Skin epidermis (tissue), 12 donors: ENCODE measurements at regions not wholly inside any gene's neighbourhood (a gene's known extent, or its start where the extent isn't known, plus 50 kb on each side); places are given as distances from the start of the nearest gene placed in this dataset.

Experiments
- H3K27ac ChIP-seq, 21 experiments: fragments of 200-600 bp; sonication (generic) in 11 of 21; one replicate each; pipeline ENCODE4 v1.5.0; 2020; ENCODE audit warnings: mild to moderate bottlenecking in 3 of 21, inconsistent platforms in 2 of 21, moderate library complexity in 2 of 21
- H3K4me3 ChIP-seq, 7 experiments: fragments of 200-600 bp; sonication (generic) in 2 of 7; one replicate each; pipeline ENCODE4 v1.5.0; 2020; ENCODE audit warnings: inconsistent platforms in 2 of 7, mild to moderate bottlenecking in 2 of 7, moderate library complexity in 1 of 7

GRCh38 chr2:14684516-14684915 lies 52.0 kb downstream of the LRATD1 start:
- Histone ChIP-seq H3K4me3 (no peak overlapping the region), H3K27ac (no peak overlapping the region)

- H3K27ac ChIP-seq, result no peak overlapping the region
Observed at GRCh38 chr2:14690926-14691325, 58.4 kb downstream of the LRATD1 start.

GRCh38 chr2:14693874-14694273 lies 61.4 kb downstream of the LRATD1 start:
- Histone ChIP-seq H3K27ac (no peak overlapping the region), H3K4me3 (no peak overlapping the region)

More at GRCh38 chr2:14690926-14691325, 58.4 kb downstream of the LRATD1 start:
- H3K4me3 ChIP-seq, result no peak overlapping the region

- no peak overlapping the region for H3K27ac ChIP-seq
- no peak overlapping the region for H3K4me3 ChIP-seq
Observed at GRCh38 chr2:14700753-14701152, 68.2 kb downstream of the LRATD1 start.

GRCh38 chr2:14702258-14702657 lies 69.7 kb downstream of the LRATD1 start:
- Histone ChIP-seq H3K4me3 (no peak overlapping the region), H3K27ac (no peak overlapping the region)

- Histone ChIP-seq H3K27ac (no peak overlapping the region), H3K4me3 (no peak overlapping the region)
Observed at GRCh38 chr2:14706201-14706600, 73.7 kb downstream of the LRATD1 start.

- Histone ChIP-seq H3K4me3 (no peak overlapping the region), H3K27ac (no peak overlapping the region)
Observed at GRCh38 chr2:14712111-14712510, 79.6 kb downstream of the LRATD1 start.

GRCh38 chr2:14713248-14713647 lies 80.7 kb downstream of the LRATD1 start:
- Histone ChIP-seq H3K27ac (no peak overlapping the region), H3K4me3 (no peak overlapping the region)

GRCh38 chr2:14715600-14715999 lies 83.1 kb downstream of the LRATD1 start:
- Histone ChIP-seq H3K4me3 (no peak overlapping the region), H3K27ac (no peak overlapping the region)

- Histone ChIP-seq H3K27ac (no peak overlapping the region), H3K4me3 (no peak overlapping the region)
Observed at GRCh38 chr2:14716319-14716718, 83.8 kb downstream of the LRATD1 start.

GRCh38 chr2:14717131-14717530 lies 84.6 kb downstream of the LRATD1 start:
- Histone ChIP-seq H3K27ac (no peak overlapping the region), H3K4me3 (no peak overlapping the region)

GRCh38 chr2:14720319-14720718 lies 87.8 kb downstream of the LRATD1 start:
- Histone ChIP-seq H3K27ac (no peak overlapping the region), H3K4me3 (no peak overlapping the region)

GRCh38 chr2:14720739-14721138 lies 88.2 kb downstream of the LRATD1 start:
- H3K27ac ChIP-seq, result no peak overlapping the region
- H3K4me3 ChIP-seq, result no peak overlapping the region

GRCh38 chr2:14722904-14723570 lies 90.5 kb downstream of the LRATD1 start:
- no peak overlapping the region for H3K4me3 ChIP-seq
- no peak overlapping the region for H3K27ac ChIP-seq

GRCh38 chr2:14723684-14724083 lies 91.2 kb downstream of the LRATD1 start:
- H3K4me3 ChIP-seq, result no peak overlapping the region
- H3K27ac ChIP-seq, result no peak overlapping the region

- H3K27ac ChIP-seq, result no peak overlapping the region
- H3K4me3 ChIP-seq, result no peak overlapping the region
Observed at GRCh38 chr2:14735696-14736095, 103.2 kb downstream of the LRATD1 start.

GRCh38 chr2:14737201-14737600 lies 104.7 kb downstream of the LRATD1 start:
- Histone ChIP-seq H3K4me3 (no peak overlapping the region), H3K27ac (no peak overlapping the region)

GRCh38 chr2:14743861-14744260 lies 111.3 kb downstream of the LRATD1 start:
- no peak overlapping the region for H3K4me3 ChIP-seq

GRCh38 chr2:14745288-14746076 lies 113.0 kb downstream of the LRATD1 start:
- Histone ChIP-seq H3K4me3 (no peak overlapping the region), H3K27ac (no peak overlapping the region)

More at GRCh38 chr2:14743861-14744260, 111.3 kb downstream of the LRATD1 start:
- H3K27ac ChIP-seq, result no peak overlapping the region

GRCh38 chr2:14746133-14746532 lies 113.6 kb downstream of the LRATD1 start:
- Histone ChIP-seq H3K27ac (no peak overlapping the region), H3K4me3 (no peak overlapping the region)

GRCh38 chr2:14747447-14747846 lies 114.9 kb downstream of the LRATD1 start:
- no peak overlapping the region for H3K27ac ChIP-seq
- no peak overlapping the region for H3K4me3 ChIP-seq
